ENCODE measurements at regions not wholly inside any gene's neighbourhood (a gene's known extent, or its start where the extent isn't known, plus 50 kb on each side); places are given as distances from the start of the nearest gene placed in this dataset.

DNA sequence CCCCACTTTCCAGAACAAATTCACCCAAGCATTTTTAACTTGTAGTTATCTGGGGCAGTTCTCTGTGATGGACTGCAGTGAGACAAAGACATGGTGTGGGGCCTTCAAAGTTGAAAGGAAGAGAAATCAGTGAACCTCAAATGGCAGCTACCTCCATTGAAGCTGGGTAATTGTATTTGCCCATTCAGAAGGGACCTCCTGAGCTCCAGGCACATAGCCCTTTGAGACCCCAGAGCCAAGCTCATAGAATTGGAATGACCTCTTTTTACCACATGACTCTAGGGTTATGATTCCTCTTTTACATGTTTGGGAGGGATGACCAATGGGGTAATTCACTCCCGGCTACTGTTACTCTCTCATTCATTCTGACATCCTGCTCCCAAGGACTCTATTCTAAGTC lies 368.4 kb upstream of the ITGA1 start:
- DNase-seq: no peak

DNA sequence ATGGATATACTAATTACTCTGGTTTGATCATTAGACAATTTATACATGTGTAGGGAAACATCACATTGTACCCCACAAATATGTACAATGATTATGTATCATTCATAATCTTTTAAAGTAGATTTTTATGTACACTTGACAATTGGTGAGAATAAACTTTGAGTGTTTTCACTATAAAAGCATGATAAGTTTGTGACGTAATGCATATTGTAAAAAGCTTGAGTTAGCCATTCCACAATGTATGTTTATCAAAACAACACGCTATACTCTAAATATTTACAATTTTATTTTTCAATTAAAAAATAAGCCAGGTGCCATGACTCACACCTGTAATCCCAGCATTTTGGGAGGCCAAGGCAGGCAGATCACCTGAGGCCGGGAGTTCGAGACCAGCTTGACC lies 360.1 kb upstream of the ITGA1 start:
- no peak for DNase-seq

DNA sequence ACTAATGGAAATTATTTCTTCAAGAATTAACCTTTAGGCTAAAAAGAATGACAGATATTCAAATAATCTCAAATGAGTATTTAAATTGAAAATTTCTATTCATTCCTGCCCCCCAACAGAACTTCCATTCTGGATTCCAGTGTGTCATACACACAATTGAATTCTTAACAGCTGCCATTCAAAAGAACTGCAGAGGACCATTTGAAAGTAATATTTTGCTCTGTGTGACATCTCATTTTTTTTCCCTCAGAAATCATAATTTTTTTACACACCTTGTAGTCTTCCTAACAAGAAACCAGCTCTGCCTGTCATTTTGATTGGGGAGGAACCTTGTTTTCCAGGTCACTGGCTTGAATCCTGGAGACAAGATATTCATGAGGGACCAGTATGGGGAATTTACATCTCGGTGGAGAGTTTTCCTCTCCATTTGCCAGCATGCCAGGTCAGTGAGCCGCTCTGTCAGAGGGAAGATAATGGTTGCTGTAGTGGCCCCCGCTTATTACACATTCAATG lies 358.7 kb upstream of the ITGA1 start:
- DNase-seq: no peak

DNA sequence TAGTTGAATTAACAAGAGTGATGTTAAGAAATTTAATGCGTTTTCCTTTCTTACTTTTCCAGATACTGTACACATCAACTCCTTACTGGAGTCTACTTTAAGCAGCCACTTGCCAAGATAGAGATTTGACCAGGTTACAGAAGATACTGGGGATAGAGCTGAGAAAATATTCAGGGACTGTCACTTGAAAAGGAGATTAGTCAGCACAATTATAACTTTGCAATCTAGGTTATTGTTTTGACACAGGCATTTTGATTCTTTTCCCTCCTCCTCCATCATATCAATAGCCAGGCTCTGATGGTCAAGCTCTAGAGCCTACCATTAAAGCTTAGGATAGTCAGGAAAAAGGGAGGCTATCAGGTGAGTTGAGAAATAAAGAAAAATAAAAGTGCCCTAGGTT lies 345.9 kb upstream of the ITGA1 start:
- no peak for DNase-seq

DNA sequence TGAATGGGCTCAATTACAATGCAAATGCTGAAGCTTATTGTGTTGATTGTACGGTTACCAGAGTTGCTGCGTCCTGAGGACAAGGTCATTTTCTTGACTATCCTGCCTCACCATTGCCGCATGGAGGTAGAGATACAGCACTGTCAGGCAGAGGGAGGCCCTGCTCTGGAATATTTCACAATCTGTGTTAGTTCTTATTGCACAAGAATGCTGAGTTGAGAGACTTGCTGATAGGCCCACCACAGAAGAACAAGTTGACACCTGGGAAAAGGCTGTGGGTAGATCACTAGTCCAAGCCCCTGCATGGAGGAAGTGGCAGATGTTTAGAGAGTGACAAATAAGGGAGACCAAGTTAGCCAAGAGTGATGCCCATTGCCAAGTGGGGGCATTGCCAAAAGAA lies 344.5 kb upstream of the ITGA1 start:
- DNase-seq: no peak

DNA sequence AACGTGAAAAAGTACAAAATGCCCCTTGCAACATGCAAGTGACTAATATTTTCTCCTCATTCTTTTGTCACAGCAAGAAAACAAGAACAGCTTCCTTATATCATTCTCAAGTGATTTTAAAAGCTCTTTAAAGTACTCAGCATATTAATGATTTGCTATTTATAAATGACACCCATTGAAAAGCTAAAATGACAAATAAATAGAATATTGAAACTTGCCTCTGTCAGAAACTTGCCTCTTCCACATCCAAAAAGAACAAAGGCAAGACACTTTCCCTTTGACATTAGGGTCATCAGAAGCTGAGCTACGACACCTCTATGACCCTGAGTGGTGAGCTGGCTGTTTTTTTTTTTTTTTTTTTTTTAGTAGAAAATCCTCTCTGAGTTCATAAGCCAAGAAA lies 339.6 kb upstream of the ITGA1 start:
- DNase-seq: no peak

DNA sequence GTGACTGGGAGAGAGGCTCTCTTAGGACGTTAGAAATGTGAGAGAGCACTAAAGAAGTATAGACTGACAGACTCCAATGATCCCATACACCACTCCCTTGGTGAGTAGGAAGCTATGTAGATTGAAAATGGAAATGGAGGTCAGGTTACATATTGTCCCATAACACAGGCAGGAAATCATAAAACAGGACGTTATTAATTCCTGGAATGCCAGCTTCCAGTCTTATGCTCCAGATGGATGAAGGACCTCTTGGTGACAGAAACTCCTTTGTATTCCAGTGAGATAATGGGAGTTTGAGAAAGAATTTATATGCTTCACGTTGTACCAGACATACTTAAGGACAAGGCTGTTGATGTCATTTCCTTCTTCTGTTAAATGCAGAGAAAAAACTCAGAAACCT lies 338.2 kb upstream of the ITGA1 start:
- DNase-seq: no peak

DNA sequence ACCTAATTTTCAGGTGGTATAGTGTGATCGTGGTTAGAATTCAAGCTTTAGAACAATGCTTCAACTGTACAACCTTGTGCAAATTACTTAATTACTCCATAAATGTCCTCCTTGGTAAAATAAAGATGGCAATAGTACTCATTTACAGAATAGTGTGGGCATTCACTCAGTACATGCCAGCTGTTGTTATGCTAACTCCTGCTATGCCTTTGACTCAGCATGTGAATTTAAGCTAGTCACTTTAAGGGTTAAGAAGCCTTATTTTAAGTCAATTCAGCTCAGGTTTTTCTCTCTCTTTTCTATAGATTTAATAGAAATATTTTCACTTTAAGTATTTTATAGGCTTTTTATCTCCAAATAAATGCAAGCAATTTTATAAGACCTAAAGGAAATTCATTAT lies 335.6 kb upstream of the ITGA1 start:
- no peak for DNase-seq

DNA sequence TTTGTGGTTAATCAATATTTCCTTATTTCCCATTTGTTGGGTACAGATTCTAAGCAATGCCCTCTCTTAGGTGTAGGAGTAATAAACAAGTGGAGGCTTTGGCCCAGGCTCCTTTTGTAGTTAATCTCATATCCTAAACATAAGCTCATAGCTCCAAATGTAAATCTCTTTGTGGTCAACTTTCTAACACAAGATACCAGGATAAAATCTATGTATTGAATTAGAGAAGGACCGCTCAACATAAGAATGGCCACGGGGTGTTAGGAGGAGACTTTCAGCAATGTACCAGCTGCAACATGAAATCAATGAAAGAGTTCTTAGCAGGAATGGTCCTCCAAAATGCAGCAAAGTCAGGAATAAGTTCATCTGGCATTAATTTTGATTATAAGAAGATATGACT lies 334.5 kb upstream of the ITGA1 start:
- DNase-seq: no peak

DNA sequence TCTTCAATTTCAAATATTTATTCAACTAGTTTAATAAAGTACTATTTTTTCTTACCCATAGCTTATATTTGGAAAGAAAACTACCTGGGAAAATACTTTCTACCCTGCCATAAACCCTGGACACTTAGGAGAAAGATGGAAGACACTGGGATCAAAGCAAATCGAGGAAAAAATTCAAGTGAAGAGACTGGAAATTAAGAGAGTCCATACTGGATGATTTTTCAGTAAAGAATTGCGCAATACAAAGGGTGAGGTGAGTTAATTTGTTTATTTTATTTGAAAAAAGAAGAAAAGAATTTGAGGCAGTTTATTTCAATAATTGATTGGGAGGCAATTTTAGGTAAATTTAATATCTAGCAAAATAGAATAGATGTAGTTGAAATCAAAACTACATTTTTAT lies 331.8 kb upstream of the ITGA1 start:
- DNase-seq: no peak

DNA sequence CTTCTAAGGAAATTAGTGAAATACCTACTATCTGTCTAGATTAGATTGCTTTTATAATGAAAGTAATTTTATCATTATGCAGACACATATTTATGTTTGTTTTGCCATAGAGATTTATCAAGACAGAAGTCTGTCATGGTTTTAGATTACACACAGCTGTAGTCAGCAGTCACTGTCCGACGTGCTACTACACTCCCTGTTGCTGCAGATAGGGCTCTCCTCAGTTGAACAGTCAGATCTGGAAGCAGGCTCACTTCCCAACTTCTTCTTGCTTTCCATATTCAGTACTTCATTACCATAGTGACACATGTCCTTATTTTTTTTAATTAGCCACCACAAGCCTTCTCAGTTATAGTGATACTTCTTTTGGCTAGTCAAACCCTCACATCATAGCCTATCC lies 329.9 kb upstream of the ITGA1 start:
- no peak for DNase-seq

DNA sequence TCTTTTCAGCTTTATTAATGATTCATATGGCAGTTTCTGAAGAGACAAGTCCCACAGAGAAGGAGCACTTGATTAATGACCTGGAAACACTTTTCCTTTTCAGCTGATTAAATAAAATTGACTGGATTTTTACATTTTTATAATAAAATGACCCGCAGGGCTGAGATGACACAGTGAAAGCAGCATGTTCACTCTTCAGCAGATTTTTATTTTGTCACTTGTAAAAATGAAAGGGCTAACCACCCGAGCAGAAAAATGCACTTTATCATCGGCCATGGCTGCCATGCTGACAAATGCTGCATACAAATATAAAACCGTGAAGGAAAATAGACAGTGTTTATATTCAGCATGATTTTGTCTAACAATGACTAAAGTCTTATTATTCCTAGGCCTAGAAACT lies 321.6 kb upstream of the ITGA1 start:
- no peak for DNase-seq

DNA sequence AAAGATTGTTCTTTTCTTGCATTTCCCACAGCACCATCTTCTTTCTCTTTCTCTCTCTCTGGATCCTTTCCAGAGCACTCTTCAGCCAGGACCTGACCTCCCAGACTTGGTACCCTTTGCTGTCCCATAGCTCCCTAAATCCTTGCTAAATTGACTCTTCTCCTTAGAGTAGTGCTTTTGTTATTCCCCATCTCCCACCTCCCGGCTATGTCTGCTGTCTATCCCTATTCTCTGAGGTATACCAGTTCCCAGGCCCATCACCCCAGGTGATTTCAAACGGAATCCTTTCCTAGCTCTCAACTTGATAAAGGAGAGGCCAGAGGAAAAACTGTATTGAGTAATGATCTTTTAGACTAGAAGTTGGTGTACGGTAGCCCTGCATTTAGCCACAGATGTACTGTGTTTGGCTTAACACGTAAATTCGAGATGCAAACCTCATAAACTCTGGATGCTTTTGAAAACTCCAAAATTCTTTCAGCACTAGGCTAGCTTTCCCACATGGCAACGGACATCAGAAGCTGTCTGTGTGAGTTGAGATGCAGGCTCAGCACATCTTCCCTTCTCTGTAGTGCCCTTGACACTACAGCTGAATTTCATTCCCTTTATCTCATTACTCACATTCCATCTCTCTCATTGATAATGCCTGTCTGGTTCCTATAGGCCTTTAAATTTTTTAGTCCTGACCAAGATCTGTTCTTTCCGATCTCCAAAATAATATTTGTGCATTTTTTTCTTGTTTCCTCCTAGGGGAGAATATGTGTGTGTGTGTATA lies 320.8 kb upstream of the ITGA1 start:
- no peak for DNase-seq

DNA sequence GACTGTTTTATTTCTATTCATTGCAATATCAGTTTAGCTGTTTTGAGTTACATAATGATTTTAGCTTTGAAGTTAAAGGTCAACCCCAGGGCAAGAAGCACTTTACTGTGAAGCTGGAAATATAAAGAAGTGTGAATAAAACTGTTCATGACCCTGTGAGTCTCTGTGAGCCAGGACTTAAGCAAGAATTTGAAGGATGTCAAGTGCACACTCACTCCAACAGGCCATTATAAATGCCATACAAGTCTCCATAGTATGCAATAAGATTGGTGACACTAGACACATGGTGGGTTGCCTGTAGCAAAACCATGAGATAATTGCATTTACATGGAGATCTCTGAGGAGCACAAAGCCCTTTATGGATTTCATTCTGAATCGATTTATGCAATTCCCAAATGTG lies 318.7 kb upstream of the ITGA1 start:
- no peak for DNase-seq

DNA sequence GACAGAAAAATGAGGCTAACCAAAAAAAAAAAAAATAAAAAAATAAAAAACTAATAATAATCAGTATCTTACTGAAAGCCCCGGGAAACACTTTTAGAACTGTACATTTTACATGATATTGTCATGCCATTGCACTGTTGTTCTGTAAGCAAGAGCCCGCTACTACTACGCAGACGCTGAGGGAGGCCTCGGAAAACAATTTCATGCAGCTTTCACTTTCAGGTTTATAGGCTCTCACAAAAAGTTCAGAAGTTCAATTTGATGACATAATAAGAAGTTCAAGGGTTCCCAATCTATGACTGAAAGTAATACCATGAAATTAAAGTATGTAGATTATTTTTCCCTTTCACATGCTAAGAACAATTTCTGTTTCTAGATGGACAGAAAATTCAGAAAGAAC lies 318.3 kb upstream of the ITGA1 start:
- no peak for DNase-seq

DNA sequence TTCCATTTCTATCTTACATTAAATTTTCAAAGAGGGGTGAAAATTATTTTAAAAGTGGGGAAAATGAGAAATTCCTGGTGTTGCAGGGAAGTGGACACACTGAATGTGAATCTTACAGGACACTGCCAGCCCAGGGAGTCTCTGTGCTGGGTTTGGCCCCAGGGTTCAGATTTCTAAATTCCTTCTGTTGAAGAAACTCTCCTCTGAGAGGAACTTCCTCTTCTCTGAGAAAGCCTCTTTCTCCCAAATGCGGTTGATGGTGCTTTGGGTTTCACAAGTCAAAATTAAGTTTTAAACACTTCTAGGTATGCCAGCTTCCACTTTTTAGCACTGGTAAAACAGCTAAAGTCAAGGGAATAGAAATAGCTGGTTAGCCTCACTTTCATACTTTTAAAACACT lies 317.9 kb upstream of the ITGA1 start:
- DNase-seq: no peak

DNA sequence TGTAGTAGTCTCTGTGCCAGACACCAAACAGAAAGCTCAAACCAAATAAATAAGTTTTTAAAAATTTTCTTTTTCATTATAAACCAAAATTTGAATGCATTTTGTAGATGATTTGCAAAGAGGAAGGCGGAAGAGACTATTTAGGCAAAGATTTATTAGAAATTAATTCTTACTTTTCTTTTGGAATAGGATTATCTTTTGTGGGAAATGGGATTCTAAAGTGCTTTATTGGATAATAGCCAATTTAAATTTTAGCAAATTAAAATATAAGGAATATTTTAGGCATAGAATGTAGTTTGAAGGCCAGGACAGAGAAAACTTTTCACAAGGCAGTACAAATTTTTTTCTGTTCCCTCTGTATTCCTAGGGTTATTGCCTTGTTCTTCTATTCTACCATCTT lies 311.4 kb upstream of the ITGA1 start:
- no peak for DNase-seq

DNA sequence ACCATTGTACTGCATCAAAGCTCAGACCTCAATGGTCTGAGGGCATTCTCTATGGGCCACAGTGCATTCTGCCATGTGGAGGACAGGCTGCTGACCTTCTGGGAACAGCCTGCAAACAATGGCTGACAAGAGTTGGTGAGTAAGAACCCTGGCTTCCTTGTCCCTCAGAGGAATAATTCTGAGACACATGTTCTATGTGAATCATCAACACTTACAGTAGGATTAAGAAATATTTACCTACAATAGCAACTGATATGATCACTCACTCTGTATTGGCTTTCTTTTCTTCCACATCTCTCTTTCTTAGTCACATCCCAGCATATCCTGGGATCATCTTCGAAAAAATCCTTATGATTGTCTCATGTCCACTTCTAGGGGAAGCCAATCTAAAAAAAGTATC lies 306.5 kb upstream of the ITGA1 start:
- DNase-seq: no peak

DNA sequence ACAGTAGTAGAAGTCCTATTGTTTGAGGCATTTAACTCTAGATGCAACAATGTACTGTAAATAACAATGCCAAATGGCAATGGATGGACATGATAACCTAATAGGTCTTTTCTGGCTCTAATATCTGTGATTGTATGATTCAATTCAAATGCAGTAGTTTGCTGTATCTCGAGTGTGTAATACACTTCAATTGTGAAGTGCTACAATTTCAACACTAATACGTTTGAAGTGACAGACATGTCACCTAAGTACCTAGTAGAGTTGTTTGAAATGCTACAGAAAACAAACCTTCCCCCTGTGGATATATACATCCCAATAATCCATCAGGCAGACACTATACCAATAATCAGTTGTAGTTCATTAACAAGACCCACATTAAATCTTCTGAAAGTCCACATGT lies 305.9 kb upstream of the ITGA1 start:
- DNase-seq: no peak

DNA sequence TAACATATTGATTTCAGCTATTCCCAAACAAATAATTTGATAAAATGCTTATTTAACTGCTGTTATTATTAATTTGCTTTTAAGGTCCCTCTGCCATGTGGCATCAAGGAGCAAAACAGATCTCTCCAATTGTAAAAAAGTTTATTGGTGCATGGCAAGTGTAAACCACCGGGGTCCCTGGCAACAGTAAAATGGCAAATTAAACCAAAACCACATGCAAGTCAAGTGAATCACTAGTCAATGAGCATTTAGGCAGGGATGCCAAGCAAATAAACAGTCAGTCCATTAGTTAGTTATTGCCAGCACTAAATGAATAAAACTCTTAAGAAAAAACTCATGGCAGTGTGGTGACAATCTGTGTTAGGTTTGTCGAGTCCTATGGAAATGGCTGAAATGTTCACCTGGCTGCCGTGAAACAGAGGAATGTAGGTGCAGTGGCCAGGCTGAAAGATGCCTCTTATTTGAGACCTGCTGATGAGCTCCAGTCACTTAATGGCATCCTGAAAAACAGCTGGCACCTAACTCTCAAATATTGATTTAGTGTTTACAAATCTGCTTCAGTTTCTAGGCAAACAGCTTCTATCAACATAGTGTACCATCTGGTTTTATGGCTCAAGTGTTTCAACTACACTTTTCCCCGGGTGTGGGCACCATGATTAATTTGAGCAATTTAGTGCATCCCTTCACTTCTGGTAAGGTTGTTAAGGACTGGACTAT lies 296.5 kb upstream of the ITGA1 start:
- DNase-seq: no peak

DNA sequence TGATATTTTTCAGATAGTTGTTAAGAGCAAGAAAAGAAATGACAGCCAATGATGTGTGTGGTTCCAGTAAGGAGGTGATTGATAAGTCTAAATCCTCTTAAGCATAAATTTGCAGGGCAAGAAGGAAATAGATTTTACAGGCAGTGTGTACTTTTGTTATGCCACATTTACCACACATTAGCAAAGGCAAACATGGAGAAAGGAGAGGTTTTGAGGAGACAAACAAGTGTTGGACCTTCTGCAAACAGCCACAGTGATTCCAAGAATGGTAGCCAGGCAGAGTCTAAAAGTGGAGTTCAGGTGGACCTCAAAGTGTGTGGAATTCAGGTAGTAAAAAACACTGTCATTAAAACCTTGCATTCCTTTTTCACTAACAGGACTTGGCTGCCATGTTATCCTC lies 295.9 kb upstream of the ITGA1 start:
- DNase-seq: no peak

DNA sequence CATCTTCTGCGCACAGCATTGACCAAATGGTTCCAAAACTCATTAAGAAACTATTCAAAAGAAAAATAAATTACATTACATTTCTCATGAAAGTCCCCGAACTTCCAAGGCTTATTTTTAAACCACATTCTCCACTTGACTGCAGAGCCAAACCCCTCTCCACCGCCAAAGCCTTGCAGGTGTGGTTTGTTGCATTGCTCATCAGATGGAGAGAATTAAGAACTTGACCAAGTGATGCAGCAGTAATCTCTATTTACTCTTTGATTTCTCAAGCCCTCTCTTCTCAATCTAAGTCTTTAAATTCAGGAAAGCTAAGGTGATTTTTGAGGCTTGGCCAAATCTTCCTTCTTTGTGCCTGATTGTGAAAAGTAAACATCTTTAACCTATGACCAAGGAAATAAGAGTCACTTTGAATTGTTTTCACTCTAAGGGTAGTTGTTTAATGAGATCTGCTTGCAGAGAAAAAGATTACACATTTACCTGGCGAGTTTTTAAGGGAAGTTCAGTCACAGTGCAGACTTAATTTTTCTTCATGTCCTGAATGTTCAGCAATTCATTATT lies 290.5 kb upstream of the ITGA1 start:
- DNase-seq: no peak

DNA sequence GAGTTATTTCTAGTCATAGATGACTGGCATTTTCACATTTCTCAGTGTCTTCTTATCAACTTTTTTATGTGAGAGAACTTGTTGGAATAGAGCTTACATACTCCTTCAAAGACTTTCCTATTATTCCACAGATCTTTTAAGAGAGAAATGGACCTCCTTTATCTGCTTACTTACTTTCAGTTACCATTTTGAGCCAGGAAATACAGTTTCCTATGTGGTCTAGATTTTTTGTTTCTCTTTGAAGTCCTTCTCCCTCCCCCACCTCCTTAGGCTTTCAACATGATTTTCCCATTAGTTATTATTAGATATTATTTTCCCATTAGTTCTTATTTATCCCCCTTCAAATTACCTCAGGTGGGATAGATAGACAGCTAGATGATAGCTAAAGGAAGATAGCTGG lies 289.1 kb upstream of the ITGA1 start:
- DNase-seq: no peak

DNA sequence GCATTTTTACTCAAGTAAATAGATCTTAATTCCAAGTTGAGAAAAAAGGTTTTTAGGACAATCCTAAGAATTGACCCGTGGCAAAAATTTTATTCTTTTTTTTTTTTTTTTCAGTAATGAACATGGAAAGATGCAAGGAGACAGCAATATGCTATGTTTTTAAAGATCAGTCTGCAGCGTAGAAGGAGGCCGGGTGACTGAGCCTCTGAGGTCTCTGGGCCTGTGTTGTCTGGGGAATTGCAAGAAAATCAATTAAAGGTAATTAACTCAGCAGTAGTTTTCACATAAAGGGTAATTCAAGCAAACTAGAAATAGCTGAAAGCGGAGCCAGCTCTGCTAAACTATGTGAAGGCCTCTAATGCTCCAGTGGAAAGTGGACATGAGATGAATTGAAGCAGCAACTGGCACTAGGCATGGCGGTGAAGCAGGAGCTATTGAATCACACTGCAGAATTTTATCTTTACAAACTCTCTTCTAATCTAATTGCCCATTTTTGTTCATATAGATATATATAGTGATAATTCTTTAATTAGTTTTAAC lies 285.2 kb upstream of the ITGA1 start:
- no peak for DNase-seq

All from bone marrow (tissue), 2 donors.